Neural cell (in vitro differentiated cells): ENCODE measurements at regions not wholly inside any gene's neighbourhood (a gene's known extent, or its start where the extent isn't known, plus 50 kb on each side); places are given as distances from the start of the nearest gene placed in this dataset.

Source experiments
- H2AFZ ChIP-seq: fragments of 200-600, 300-800 bp; sonication (generic), shearing (Covaris generic); 2 replicates; pipeline ENCODE4 v1.6.0; 2014; ENCODE audit warnings: low read depth, mild to moderate bottlenecking, antibody characterized with exemption, low read length, moderate library complexity
- H3F3A ChIP-seq: fragments of 200-600 bp; shearing (Covaris generic); 2 replicates; pipeline ENCODE4 v1.6.1; 2016; ENCODE audit warnings: mild to moderate bottlenecking, moderate library complexity, mixed read lengths, antibody characterized with exemption, low read length; ENCODE audit not compliant: insufficient read depth, poor library complexity, severe bottlenecking
- H3K27ac ChIP-seq: fragments of 200-600, 300-800 bp; sonication (generic), shearing (Covaris generic); 2 replicates; pipeline ENCODE4 v1.5.1; 2014; ENCODE audit warnings: mild to moderate bottlenecking, low read length, moderate library complexity
- H3K27me3 ChIP-seq: fragments of 300-800, 200-600 bp; sonication (generic), shearing (Covaris generic); 2 replicates; pipeline ENCODE4 v1.6.0; 2014; ENCODE audit warnings: mild to moderate bottlenecking, low read depth, low read length, moderate library complexity; ENCODE audit not compliant: insufficient read depth
- H3K36me3 ChIP-seq: fragments of 300-800, 200-600 bp; sonication (generic), shearing (Covaris generic); 2 replicates; pipeline ENCODE4 v1.5.1; 2014; ENCODE audit warnings: mild to moderate bottlenecking, antibody characterized with exemption, low read length, moderate library complexity; ENCODE audit not compliant: insufficient read depth
- H3K4me2 ChIP-seq: fragments of 300-800, 200-600 bp; sonication (generic), shearing (Covaris generic); 2 replicates; pipeline ENCODE4 v1.6.0; 2014; ENCODE audit warnings: mild to moderate bottlenecking, low read length
- H3K4me3 ChIP-seq: fragments of 300-800, 200-600 bp; sonication (generic), shearing (Covaris generic); 2 replicates; pipeline ENCODE4 v1.5.1; 2014; ENCODE audit warnings: mild to moderate bottlenecking, low read length, moderate library complexity
- H3K79me2 ChIP-seq: fragments of 200-600 bp; shearing (Covaris generic); replicated peaks from 2 replicates; pipeline ENCODE4 v1.6.0; 2014; ENCODE audit warnings: mild to moderate bottlenecking, low read length, moderate library complexity; ENCODE audit not compliant: insufficient read depth
- H3K9ac ChIP-seq: fragments of 300-800, 200-600 bp; sonication (generic), shearing (Covaris generic); 2 replicates; pipeline ENCODE4 v1.6.1; 2016; ENCODE audit warnings: mild to moderate bottlenecking, low read length, mixed read lengths
- H3K9me2 ChIP-seq: fragments of 200-600 bp; shearing (Covaris generic); 2 replicates; pipeline ENCODE4 v1.6.1; 2016; ENCODE audit warnings: mild to moderate bottlenecking, low read length, mixed read lengths; ENCODE audit not compliant: insufficient read depth
- H3K9me3 ChIP-seq: fragments of 200-600, 300-800 bp; sonication (generic), shearing (Covaris generic); 2 replicates; pipeline ENCODE4 v1.6.1; 2016; ENCODE audit warnings: mild to moderate bottlenecking, mixed run types, low read length, moderate library complexity, mixed read lengths
- H4K20me1 ChIP-seq: fragments of 200-600 bp; shearing (Covaris generic); 2 replicates; pipeline ENCODE4 v1.6.1; 2016; ENCODE audit warnings: mild to moderate bottlenecking, mixed run types; ENCODE audit not compliant: insufficient read depth
- CTCF ChIP-seq: fragments of 450-650 bp; IDR thresholded peaks from 2 replicates; pipeline ENCODE4 v1.5.1; 2014; ENCODE audit warnings: antibody characterized with exemption, mild to moderate bottlenecking, moderate library complexity; ENCODE audit not compliant: poor library complexity, severe bottlenecking
- EP300 ChIP-seq: fragments of 450-650 bp; conservative IDR thresholded peaks from 2 replicates; pipeline ENCODE4 v1.6.1; 2014; ENCODE audit warnings: antibody characterized with exemption, mild to moderate bottlenecking, moderate library complexity; ENCODE audit not compliant: poor library complexity, severe bottlenecking
- EZH2 ChIP-seq: fragments of 200-600, 300-800 bp; shearing (Covaris generic), sonication (generic); IDR thresholded peaks from 2 replicates; pipeline ENCODE4 v1.6.1; 2014; ENCODE audit warnings: antibody characterized with exemption, low read length, borderline replicate concordance, mild to moderate bottlenecking; ENCODE audit not compliant: insufficient read depth, poor library complexity, severe bottlenecking
- MXI1 ChIP-seq: fragments of 450-650 bp; conservative IDR thresholded peaks from 2 replicates; pipeline ENCODE4 v1.6.1; 2014; ENCODE audit warnings: antibody characterized with exemption, mild to moderate bottlenecking; ENCODE audit not compliant: poor library complexity, severe bottlenecking
- POLR2AphosphoS5 ChIP-seq: IDR thresholded peaks from 2 replicates; pipeline ENCODE4 v1.6.1; 2012
- RAD21 ChIP-seq: fragments of 450-650 bp; conservative IDR thresholded peaks from 2 replicates; pipeline ENCODE4 v1.6.1; 2014; ENCODE audit warnings: antibody characterized with exemption, mild to moderate bottlenecking, moderate library complexity
- SMC3 ChIP-seq: fragments of 450-650 bp; conservative IDR thresholded peaks from 2 replicates; pipeline ENCODE4 v1.6.1; 2014; ENCODE audit warnings: antibody characterized with exemption, mild to moderate bottlenecking, moderate library complexity; ENCODE audit not compliant: poor library complexity
- TAF1 ChIP-seq: IDR thresholded peaks from 2 replicates; pipeline ENCODE4 v1.6.1; 2012; ENCODE audit warnings: low read depth
- TF ChIP-seq, protein P1 (sequence below): IDR thresholded peaks from 2 replicates; pipeline ENCODE4 v1.6.1; 2012; ENCODE audit warnings: borderline replicate concordance

GRCh38 chr9:88657893-88658292 lies 122.9 kb downstream of the NXNL2 start:
- H3K9ac ChIP-seq = no peak overlapping the region
- no peak overlapping the region for H3K4me2 ChIP-seq
- no peaks in the 10 kb centered on the region for H3K36me3 ChIP-seq
- H3K4me3 ChIP-seq = no peak overlapping the region
- no peaks in the 10 kb centered on the region for H3F3A ChIP-seq
- no peak overlapping the region for H2AFZ ChIP-seq
- no peaks in the 10 kb centered on the region for H3K27me3 ChIP-seq
- no peak for TF ChIP-seq CTCF
- TF ChIP-seq SMC3 = no peak
- no peak for TF ChIP-seq POLR2AphosphoS5
- no peak for TF ChIP-seq EZH2
- no peak for TF ChIP-seq EP300
- TF ChIP-seq RAD21 = no peak
- no peak for TF ChIP-seq TAF1
- no peak for TF ChIP-seq MXI1
- TF ChIP-seq, protein P1, sequence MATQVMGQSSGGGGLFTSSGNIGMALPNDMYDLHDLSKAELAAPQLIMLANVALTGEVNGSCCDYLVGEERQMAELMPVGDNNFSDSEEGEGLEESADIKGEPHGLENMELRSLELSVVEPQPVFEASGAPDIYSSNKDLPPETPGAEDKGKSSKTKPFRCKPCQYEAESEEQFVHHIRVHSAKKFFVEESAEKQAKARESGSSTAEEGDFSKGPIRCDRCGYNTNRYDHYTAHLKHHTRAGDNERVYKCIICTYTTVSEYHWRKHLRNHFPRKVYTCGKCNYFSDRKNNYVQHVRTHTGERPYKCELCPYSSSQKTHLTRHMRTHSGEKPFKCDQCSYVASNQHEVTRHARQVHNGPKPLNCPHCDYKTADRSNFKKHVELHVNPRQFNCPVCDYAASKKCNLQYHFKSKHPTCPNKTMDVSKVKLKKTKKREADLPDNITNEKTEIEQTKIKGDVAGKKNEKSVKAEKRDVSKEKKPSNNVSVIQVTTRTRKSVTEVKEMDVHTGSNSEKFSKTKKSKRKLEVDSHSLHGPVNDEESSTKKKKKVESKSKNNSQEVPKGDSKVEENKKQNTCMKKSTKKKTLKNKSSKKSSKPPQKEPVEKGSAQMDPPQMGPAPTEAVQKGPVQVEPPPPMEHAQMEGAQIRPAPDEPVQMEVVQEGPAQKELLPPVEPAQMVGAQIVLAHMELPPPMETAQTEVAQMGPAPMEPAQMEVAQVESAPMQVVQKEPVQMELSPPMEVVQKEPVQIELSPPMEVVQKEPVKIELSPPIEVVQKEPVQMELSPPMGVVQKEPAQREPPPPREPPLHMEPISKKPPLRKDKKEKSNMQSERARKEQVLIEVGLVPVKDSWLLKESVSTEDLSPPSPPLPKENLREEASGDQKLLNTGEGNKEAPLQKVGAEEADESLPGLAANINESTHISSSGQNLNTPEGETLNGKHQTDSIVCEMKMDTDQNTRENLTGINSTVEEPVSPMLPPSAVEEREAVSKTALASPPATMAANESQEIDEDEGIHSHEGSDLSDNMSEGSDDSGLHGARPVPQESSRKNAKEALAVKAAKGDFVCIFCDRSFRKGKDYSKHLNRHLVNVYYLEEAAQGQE = no peak
- no peaks in the 10 kb centered on the region for H3K79me2 ChIP-seq
- no peaks in the 10 kb centered on the region for H4K20me1 ChIP-seq
- H3K9me3 ChIP-seq = no peaks in the 10 kb centered on the region
- no peak overlapping the region for H3K27ac ChIP-seq
- H3K9me2 ChIP-seq = no peaks in the 10 kb centered on the region

DNA sequence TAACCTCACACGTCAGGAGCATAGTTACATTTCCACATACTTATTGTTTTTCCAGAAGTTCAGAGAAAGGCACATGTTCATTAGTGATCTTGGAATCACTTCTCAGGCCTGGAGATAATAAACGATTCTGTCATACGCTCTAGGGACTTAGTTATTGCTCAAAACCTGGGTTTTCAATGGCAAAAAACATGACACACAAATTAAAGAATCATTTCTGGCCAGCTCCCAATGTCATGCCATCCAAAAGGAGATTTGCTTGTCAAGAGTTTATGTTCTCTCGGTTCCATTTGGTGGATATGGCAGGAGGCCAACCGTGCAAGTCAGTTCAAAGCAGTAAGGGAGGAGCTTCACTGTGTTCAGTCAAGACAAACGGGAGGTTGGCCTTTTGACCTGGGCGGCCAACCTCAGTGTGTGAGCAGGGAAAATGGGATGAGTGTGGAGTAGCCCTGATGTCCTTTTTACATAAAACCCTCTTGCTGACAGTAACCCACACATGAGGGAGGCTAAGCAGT lies 123.4 kb downstream of the NXNL2 start:
- no peaks in the 10 kb centered on the region for H3K27me3 ChIP-seq
- no peak overlapping the region for H3K9ac ChIP-seq
- no peak overlapping the region for H3K4me2 ChIP-seq
- H4K20me1 ChIP-seq = no peaks in the 10 kb centered on the region
- TF ChIP-seq TAF1 (no peak), EP300 (no peak), POLR2AphosphoS5 (no peak), CTCF (no peak), EZH2 (no peak), MXI1 (no peak), RAD21 (no peak), SMC3 (no peak)
- TF ChIP-seq, protein P1 = no peak
- no peaks in the 10 kb centered on the region for H3K36me3 ChIP-seq
- no peaks in the 10 kb centered on the region for H3K9me2 ChIP-seq
- H3K79me2 ChIP-seq = no peaks in the 10 kb centered on the region
- H2AFZ ChIP-seq = no peak overlapping the region
- H3K4me3 ChIP-seq = no peak overlapping the region
- H3K27ac ChIP-seq = no peak overlapping the region
- no peaks in the 10 kb centered on the region for H3K9me3 ChIP-seq
- no peaks in the 10 kb centered on the region for H3F3A ChIP-seq
